ENCODE measurements at regions not wholly inside any gene's neighbourhood (a gene's known extent, or its start where the extent isn't known, plus 50 kb on each side); places are given as distances from the start of the nearest gene placed in this dataset.

DNA sequence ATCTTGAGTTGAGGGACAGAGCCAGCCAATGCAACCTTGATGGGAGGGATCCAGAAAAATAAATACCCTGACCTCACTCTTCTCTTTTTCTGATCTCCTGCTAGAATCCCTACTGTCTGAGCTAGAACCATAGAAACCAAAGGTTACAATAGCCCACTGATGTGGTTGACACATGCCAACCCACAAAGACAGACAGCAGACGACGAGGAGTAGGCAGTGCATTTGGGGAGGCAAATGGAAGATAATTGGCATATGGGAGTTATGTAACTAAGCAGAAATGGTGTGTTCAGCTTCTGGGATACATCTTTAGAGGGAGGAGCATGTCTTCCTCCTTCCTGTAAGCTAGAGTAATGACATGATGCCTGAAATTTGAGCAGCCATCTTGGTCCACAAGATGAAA lies 171.7 kb upstream of the FGGY start:
- H3K9me3 ChIP-seq (ENCODE audit: insufficient read depth, low read length): peaks cover 11% of the 10 kb centered on the region; the same call in 1 of the 2 replicates
- H3K4me1 ChIP-seq (ENCODE audit: insufficient read depth, insufficient read length): peaks cover 3% of the 10 kb centered on the region
- H3K4me3 ChIP-seq (ENCODE audit: insufficient read length, low read depth): no peak overlapping the region
- no peaks in the 10 kb centered on the region for H3K36me3 ChIP-seq (ENCODE audit: insufficient read depth, insufficient read length, low read length)
- H3K27me3 ChIP-seq (ENCODE audit: insufficient read depth, insufficient read length): no peaks in the 10 kb centered on the region
- no peak overlapping the region for H3K9ac ChIP-seq (ENCODE audit: insufficient read length, low read depth)
- TF ChIP-seq YY1 (IDR thresholded peaks at IDR 0.05; ENCODE audit: insufficient read depth, insufficient read length): no peak
- no peak for TF ChIP-seq ZNF274 (IDR thresholded peaks at IDR 0.05; ENCODE audit: low read depth, low read length)
- no peak for TF ChIP-seq SUZ12 (IDR thresholded peaks at IDR 0.05; ENCODE audit: extremely low read depth, insufficient read depth, insufficient read length)
- no peak for DNase-seq (ENCODE audit: low read depth, low spot score)

DNA sequence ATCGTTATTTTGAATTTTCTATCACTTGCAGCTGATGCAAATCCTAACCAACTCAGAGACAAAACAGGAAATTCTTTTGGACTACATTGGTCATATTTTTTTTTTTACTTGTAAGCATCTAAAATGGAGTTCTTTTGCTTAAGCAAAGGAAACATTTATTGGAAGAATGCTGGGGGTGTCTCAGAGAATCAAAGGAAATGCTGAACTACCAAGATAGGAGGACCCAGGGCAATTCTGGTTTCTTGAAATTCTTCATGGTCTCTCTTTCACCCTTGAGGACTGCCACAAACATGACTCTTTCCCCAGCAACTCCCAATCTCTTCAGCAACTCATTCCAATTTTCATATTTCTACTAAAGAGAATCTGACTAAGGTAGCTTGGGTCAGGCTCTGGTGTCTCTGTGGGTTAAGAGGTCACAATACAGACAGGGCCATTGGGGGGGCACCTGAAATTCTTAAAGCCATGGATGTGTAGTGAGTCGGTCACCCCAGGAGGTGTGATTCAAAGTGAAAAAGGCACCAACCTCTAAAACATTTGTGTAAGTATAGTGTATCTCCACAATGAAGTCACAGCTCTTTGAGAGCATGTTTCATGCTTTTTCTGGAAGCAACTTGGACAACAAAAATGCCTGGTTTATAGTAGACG lies 171.1 kb upstream of the FGGY start:
- Histone ChIP-seq H3K4me3 (ENCODE audit: insufficient read length, low read depth) (no peak overlapping the region), H3K9me3 (ENCODE audit: insufficient read depth, low read length) (peaks cover 11% of the 10 kb centered on the region; the same call in 1 of the 2 replicates), H3K9ac (ENCODE audit: insufficient read length, low read depth) (no peak overlapping the region), H3K27me3 (ENCODE audit: insufficient read depth, insufficient read length) (no peaks in the 10 kb centered on the region), H3K4me1 (ENCODE audit: insufficient read depth, insufficient read length) (peaks cover 3% of the 10 kb centered on the region), H3K36me3 (ENCODE audit: insufficient read depth, insufficient read length, low read length) (no peaks in the 10 kb centered on the region)
- no peak for DNase-seq (ENCODE audit: low read depth, low spot score)
- no peak for TF ChIP-seq SUZ12 (IDR thresholded peaks at IDR 0.05; ENCODE audit: extremely low read depth, insufficient read depth, insufficient read length)

DNA sequence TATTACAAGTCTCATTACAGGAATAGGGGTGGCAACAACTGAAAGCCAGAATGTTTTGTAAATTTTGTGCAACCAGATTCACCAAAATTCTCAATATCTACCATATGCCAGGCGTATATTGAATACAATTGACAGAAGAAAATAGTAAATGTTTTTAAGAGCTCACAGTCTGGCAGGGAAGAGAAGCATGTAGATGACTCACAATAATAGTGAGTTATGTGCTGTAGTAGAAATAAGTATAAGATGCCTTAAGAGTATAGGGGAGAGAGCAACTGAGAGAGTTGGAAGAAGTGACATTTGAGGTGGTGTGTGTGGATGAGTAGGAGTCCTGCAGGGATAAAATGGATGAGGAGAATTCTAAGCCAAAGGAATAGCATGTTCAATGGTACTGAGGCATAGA lies 170.5 kb upstream of the FGGY start:
- DNase-seq (ENCODE audit: low read depth, low spot score): no peak
- no peaks in the 10 kb centered on the region for H3K36me3 ChIP-seq (ENCODE audit: insufficient read depth, insufficient read length, low read length)
- no peak overlapping the region for H3K9ac ChIP-seq (ENCODE audit: insufficient read length, low read depth)
- no peaks in the 10 kb centered on the region for H3K27me3 ChIP-seq (ENCODE audit: insufficient read depth, insufficient read length)
- TF ChIP-seq YY1 (IDR thresholded peaks at IDR 0.05; ENCODE audit: insufficient read depth, insufficient read length) (no peak), ZNF274 (IDR thresholded peaks at IDR 0.05; ENCODE audit: low read depth, low read length) (no peak), SUZ12 (IDR thresholded peaks at IDR 0.05; ENCODE audit: extremely low read depth, insufficient read depth, insufficient read length) (no peak)
- peaks cover 3% of the 10 kb centered on the region for H3K4me1 ChIP-seq (ENCODE audit: insufficient read depth, insufficient read length)
- H3K4me3 ChIP-seq (ENCODE audit: insufficient read length, low read depth): no peak overlapping the region
- peaks cover 11% of the 10 kb centered on the region; the same call in 1 of the 2 replicates for H3K9me3 ChIP-seq (ENCODE audit: insufficient read depth, low read length)

DNA sequence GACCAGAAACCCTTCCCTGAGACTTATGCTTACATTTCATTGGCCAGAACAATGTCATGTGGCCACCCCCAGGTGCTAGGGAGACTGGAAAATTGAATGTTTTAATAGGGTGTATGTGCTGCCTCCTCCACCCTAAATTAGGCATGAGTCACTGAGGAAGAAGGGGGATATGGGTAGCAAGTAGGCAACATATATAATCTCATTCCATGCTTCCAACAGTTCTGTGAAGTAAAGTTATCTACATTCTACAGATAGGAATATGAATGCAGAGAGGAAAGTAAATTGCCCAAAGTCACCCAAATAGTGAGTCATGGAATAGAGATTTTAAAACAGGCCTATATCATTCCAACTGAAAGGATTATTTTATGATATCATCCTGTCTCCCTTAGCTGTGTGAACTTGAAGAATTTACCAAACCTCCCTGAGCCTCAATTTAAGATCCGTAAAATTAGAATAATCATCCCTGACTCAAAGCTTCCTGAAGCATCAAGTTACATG lies 168.6 kb upstream of the FGGY start:
- no peaks in the 10 kb centered on the region for H3K36me3 ChIP-seq (ENCODE audit: insufficient read depth, insufficient read length, low read length)
- H3K4me1 ChIP-seq (ENCODE audit: insufficient read depth, insufficient read length): peaks cover 3% of the 10 kb centered on the region
- no peak for DNase-seq (ENCODE audit: low read depth, low spot score)
- H3K4me3 ChIP-seq (ENCODE audit: insufficient read length, low read depth): no peak overlapping the region
- TF ChIP-seq YY1 (IDR thresholded peaks at IDR 0.05; ENCODE audit: insufficient read depth, insufficient read length) (no peak), SUZ12 (IDR thresholded peaks at IDR 0.05; ENCODE audit: extremely low read depth, insufficient read depth, insufficient read length) (no peak), ZNF274 (IDR thresholded peaks at IDR 0.05; ENCODE audit: low read depth, low read length) (no peak)
- no peak overlapping the region for H3K9ac ChIP-seq (ENCODE audit: insufficient read length, low read depth)
- peaks cover 11% of the 10 kb centered on the region; the same call in 1 of the 2 replicates for H3K9me3 ChIP-seq (ENCODE audit: insufficient read depth, low read length)
- H3K27me3 ChIP-seq (ENCODE audit: insufficient read depth, insufficient read length): no peaks in the 10 kb centered on the region

DNA sequence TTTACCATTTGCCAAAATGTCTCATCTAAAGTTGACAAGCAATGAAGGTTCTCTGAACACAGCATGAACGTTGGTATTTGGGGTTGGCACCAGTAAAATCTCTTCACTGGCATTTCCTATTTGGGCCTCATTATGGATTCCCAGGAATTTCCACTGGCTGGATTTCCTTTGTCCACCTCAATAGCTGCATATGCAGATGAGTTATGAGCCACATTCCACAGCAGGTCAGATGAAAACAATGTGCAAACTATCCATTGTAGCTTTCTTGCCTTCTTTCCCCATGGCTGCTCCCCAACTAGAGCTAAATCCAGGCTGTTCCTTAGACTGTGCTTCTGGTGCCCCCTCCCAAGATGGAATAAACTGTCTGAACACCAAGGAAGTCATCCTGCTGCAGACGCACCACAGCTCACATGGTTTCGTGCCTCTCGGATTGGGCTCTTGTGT lies 168.1 kb upstream of the FGGY start:
- Histone ChIP-seq H3K9ac (ENCODE audit: insufficient read length, low read depth) (no peak overlapping the region), H3K36me3 (ENCODE audit: insufficient read depth, insufficient read length, low read length) (no peaks in the 10 kb centered on the region), H3K4me3 (ENCODE audit: insufficient read length, low read depth) (no peak overlapping the region), H3K9me3 (ENCODE audit: insufficient read depth, low read length) (peaks cover 11% of the 10 kb centered on the region; the same call in 1 of the 2 replicates), H3K4me1 (ENCODE audit: insufficient read depth, insufficient read length) (peaks cover 3% of the 10 kb centered on the region), H3K27me3 (ENCODE audit: insufficient read depth, insufficient read length) (no peaks in the 10 kb centered on the region)
- TF ChIP-seq SUZ12 (IDR thresholded peaks at IDR 0.05; ENCODE audit: extremely low read depth, insufficient read depth, insufficient read length) (no peak), ZNF274 (IDR thresholded peaks at IDR 0.05; ENCODE audit: low read depth, low read length) (no peak), YY1 (IDR thresholded peaks at IDR 0.05; ENCODE audit: insufficient read depth, insufficient read length) (no peak)
- no peak for DNase-seq (ENCODE audit: low read depth, low spot score)

DNA sequence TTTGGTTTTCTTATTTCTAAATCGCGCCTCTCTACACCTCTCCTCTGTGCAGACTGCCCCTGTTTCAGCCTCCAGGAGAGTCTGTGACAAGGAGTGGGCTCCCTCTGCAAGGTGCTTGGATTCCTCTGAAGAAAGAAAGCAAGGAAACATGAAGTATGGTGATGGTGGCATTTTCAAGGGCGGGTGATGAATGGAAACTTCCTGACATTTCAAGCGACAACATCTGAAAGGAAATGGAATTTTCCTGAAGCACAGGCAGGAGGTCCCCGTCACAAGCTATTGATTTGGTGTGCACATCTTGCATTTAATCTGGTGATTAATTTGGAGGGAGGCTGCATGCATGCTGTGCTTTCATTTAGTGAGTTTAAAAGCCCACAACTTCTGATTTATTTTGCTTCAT lies 164.6 kb upstream of the FGGY start:
- Histone ChIP-seq H3K9me3 (ENCODE audit: insufficient read depth, low read length) (0 out of 2 replicates have a peak, but pooled peaks cover 5% of the 10 kb centered on the region), H3K4me1 (ENCODE audit: insufficient read depth, insufficient read length) (peaks cover 3% of the 10 kb centered on the region), H3K9ac (ENCODE audit: insufficient read length, low read depth) (no peak overlapping the region), H3K27me3 (ENCODE audit: insufficient read depth, insufficient read length) (no peaks in the 10 kb centered on the region), H3K4me3 (ENCODE audit: insufficient read length, low read depth) (no peak overlapping the region), H3K36me3 (ENCODE audit: insufficient read depth, insufficient read length, low read length) (no peaks in the 10 kb centered on the region)
- no peak for DNase-seq (ENCODE audit: low read depth, low spot score)
- no peak for TF ChIP-seq SUZ12 (IDR thresholded peaks at IDR 0.05; ENCODE audit: extremely low read depth, insufficient read depth, insufficient read length)
- no peak for TF ChIP-seq YY1 (IDR thresholded peaks at IDR 0.05; ENCODE audit: insufficient read depth, insufficient read length)
- TF ChIP-seq ZNF274 (IDR thresholded peaks at IDR 0.05; ENCODE audit: low read depth, low read length): no peak

DNA sequence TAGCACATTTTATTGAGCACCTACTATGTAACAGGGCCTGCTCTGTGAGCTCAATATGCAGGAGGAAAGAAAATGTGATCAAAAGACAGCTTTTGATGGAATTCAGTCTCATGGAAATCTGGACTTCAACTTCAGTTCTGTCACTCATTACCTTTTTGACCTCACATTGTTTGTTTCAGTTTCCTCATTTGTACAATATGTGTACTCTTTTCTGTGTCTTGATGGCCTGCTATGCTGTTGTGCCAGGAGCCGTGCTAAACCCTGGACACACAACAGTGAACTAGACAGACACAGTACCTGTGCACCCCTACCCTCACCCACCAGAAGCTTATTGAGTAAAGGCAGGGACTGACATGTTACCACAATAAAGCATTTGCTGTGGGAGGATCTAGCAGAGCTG lies 162.9 kb upstream of the FGGY start:
- Histone ChIP-seq H3K9ac (ENCODE audit: insufficient read length, low read depth) (no peak overlapping the region), H3K9me3 (ENCODE audit: insufficient read depth, low read length) (0 out of 2 replicates have a peak, but pooled peaks cover 5% of the 10 kb centered on the region), H3K4me1 (ENCODE audit: insufficient read depth, insufficient read length) (peaks cover 7% of the 10 kb centered on the region), H3K27me3 (ENCODE audit: insufficient read depth, insufficient read length) (no peaks in the 10 kb centered on the region), H3K4me3 (ENCODE audit: insufficient read length, low read depth) (no peak overlapping the region), H3K36me3 (ENCODE audit: insufficient read depth, insufficient read length, low read length) (no peaks in the 10 kb centered on the region)
- TF ChIP-seq YY1 (IDR thresholded peaks at IDR 0.05; ENCODE audit: insufficient read depth, insufficient read length) (no peak), ZNF274 (IDR thresholded peaks at IDR 0.05; ENCODE audit: low read depth, low read length) (no peak), SUZ12 (IDR thresholded peaks at IDR 0.05; ENCODE audit: extremely low read depth, insufficient read depth, insufficient read length) (no peak)
- no peak for DNase-seq (ENCODE audit: low read depth, low spot score)
